Cerebellar nuclear complex (tissue), 1 donor: ENCODE measurements at regions not wholly inside any gene's neighbourhood (a gene's known extent, or its start where the extent isn't known, plus 50 kb on each side); places are given as distances from the start of the nearest gene placed in this dataset.
"Not testable (repeated sequence)": the region's sequence is repeated elsewhere in the genome, so short reads cannot be mapped to it uniquely, and the experiment has no call there.

ENCODE experiments used
- DNase-seq, 2 experiments: peaks; one replicate each; lab custom pipeline; 2025; lab: John Stamatoyannopoulos, UW

- no peak for DNase-seq
Measured at GRCh38 chr2:180540761-180541160, 439.6 kb upstream of the UBE2E3 start.

GRCh38 chr2:180539541-180539940 lies 440.9 kb upstream of the UBE2E3 start:
- no peak for DNase-seq

- DNase-seq = no peak
Measured at GRCh38 chr2:180535289-180535688, 445.1 kb upstream of the UBE2E3 start.

- not testable (repeated sequence) for DNase-seq
Measured at GRCh38 chr2:180531787-180532186, 448.6 kb upstream of the UBE2E3 start.

DNA sequence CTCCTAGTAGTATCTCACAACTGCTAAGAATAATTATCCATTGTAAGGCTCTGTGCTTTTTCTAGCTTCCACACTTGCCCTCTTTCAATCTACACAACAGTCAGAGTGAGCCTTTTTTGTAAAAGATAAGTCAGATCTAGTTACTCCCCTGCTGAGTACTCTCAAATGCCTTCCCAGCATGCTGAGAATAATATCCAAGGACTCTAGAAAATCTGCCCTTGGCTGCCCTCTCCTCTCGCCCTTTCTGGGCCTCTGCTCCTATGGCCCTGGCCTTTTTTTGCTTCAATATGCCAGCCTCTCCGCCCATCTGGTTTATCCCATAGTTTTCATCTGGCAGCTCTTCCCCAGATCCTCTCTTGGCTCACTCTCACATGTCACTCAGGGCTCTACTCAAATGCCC lies 455.9 kb upstream of the UBE2E3 start:
- no peak for DNase-seq

DNA sequence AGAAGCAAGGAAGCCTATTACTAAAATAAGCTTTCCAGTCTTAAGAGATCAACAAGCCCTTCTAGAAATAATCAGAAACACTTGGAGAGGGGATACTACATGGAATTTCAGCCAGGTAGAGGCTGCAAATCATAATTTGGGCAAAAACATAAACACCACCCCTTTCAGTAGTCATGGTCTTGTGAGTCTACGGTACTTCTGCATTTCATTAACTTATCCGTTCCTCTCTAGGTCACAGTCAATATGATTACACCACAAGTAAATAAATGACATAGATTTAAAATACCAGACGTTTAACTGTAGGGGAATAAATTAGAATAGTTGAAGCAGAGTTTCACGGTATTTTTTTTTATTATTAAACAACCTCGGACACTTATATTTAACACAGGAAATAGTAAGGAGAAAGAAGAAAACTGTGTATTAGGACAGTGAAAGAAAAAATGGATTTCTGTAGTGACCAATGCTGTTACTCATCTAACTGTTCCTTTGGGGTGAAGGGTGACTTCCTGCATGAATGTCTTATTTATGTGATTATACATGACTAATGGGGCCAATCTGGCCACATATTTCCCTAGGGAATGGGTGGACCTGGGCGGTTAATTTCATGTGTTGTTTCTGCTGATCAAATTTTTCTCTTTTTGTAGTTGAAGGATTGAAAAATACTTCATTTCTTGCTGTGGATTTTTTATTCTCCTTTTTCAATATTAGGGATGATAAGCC lies 456.6 kb upstream of the UBE2E3 start:
- DNase-seq = no peak

DNA sequence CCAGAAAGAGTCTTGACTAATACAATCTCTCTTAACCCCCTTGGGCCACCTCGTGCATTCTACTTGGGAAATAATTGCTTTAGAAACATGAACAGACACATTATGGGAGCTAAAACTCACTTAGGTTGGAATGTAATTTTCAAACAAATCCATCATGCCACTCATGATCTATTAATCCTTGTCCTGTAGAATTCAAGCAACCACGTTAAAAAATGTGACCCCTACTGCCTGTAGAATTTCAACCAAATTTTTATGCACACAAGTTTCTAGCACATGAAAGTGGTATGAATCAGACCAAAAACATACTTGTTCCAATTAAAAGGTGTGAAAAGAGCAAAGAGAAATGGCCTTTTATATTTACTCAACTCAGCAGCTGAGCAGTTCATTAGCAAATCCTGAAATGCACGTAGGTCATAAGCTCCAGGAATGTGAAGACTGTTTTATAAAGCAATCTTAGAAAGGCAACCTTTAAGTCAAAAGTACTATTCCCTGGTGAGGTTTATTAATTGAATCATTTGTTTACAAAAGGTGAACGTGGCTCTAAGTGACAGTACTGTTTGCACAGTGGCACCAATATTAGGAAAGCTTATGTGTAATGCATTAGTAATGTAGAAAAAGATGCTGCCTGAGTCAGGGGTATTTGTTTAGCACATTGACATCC lies 459.4 kb upstream of the UBE2E3 start:
- DNase-seq = no peak

DNA sequence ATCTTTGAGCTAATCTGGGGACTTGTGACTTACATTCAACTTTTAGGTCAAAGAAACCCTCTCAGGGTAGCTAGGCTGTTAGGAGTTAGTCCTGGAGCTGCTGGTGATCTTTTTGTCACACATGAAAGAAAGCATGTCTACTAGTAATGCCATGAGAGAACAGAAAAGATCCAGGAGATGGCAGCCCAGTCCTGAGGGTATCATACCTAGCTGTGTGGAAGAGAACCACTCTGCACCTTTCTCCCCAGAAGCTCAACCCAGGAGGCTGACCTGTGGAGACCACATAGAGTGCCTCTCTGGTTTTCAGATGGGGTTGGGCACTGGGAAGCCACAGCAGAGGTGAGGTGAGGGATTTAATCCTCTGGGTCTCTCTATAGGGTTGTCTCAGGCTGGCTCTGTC lies 460.2 kb upstream of the UBE2E3 start:
- DNase-seq = no peak

GRCh38 chr2:180519276-180519675 lies 461.1 kb upstream of the UBE2E3 start:
- DNase-seq = no peak

DNA sequence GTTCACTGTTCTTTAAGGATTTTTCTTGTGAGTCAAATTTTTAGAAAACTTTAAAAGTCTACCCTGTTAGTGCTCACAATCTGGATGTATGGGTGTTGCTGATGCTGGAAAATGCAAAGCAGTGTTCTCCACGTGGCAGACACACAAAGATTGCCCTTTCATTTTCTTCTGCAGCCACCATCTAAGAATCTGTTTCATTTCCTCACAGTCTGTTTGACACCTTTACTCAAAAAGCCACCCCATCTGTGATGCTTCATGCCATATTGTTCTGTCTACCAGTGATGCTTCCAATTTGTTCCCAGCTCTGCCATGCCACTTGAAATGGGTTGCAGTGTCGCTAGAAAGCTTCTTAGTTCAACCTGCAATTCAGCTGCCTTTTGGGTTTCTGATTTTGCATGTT lies 464.2 kb upstream of the UBE2E3 start:
- DNase-seq = no peak

GRCh38 chr2:180513389-180513788 lies 467.0 kb upstream of the UBE2E3 start:
- DNase-seq = no peak

DNA sequence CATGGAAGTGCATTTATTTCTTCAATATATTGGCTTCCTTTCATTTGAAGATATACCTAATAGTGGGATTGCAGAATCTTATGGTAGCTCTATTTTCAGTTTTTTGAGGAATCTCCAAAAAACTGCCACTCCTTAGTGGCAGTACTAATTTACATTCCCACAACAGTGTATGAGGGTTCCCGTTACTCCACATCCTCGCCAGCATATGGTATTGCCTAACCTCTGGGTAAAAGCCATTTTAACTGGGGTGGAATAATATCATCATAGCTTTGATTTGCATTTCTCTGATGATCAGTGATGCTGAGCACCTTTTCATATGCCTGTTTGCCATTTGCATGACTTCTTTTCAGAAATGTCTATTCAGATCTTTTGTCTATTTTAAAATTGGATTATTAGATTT lies 471.9 kb upstream of the UBE2E3 start:
- no peak for DNase-seq

DNA sequence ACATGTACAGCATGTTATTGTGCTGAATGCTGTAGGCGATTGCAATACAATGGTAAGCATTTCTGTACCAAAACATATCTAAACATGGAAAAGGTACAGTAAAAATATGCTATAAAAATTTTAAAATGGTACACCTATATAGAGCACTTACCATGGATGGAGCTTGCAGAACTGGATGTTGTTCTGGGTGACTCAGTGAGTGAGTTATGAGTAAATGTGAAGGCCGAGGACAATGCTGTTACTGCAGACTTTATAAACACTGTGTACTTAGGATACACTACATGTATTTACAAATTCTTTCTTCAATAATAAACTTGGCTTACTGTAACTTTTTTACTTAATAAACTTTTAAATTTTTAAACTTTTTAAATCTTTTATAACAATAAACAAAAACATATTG lies 473.4 kb upstream of the UBE2E3 start:
- no peak for DNase-seq

DNA sequence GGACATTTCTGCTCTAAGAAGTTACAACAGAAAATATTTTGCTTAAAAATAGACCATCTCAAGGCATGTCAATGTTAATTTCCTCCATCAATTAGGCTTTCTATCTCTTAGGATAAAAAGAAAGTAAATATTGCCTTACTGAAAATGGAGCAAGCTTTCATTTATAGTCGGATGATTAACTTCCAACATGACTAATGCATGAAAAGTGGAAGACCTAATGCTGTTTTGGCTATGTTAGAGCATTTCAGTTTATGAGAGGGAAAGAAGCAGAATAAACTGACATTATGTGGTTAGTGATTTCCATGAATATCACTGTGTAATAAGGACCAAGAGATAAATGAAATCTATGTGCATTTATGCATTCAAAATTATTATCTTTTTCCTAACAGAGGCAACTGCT lies 475.2 kb upstream of the UBE2E3 start:
- DNase-seq = no peak

DNA sequence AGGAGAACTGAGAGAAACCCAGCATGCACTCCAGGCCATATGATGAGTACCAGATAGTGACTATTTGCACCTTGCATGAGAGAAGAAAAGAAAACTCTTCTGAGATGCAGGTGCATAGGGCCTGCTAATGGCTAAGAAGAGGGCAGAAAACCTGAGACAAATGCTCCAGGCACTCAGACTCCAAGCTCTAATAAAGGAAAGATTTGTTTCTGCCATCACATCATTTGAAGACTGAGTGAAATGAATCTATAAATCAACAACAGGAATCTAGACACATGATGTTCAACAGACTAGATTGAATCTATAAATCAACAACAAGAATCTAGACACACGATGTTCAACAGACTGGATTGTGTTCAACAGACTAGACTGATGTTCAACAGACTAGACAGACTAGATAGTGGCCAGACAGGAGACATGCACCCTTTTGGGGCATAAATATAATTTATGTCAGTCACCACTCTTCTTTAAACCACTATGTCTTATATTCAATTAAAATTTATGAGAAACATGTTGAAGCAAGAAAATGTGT lies 482.7 kb upstream of the UBE2E3 start:
- DNase-seq = no peak

GRCh38 chr2:180495606-180496005 lies 484.8 kb upstream of the UBE2E3 start:
- DNase-seq = no peak

- no peak for DNase-seq
Measured at GRCh38 chr2:180494286-180494685, 486.1 kb upstream of the UBE2E3 start.

- DNase-seq = no peak
Measured at GRCh38 chr2:180482696-180483095, 475.6 kb upstream of the CWC22 start.

DNA sequence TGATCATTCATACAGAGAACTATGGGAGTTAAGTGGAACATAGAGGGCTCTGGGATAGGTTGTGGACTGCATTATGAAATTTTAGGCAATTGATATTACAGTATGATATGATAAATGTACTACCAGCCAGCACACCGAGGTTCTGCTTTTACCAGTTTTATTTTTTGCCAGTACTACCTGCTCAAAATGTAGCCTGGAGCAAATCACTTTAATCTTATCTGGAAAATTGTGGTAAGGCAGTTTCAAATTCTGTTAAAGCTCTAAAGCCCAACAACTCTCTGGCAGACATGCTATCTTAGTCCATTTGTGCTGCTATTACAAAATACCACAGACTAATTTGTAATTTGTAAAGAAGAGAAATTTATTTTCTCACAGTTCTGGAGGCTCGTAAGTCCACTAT lies 474.9 kb upstream of the CWC22 start:
- no peak for DNase-seq

DNA sequence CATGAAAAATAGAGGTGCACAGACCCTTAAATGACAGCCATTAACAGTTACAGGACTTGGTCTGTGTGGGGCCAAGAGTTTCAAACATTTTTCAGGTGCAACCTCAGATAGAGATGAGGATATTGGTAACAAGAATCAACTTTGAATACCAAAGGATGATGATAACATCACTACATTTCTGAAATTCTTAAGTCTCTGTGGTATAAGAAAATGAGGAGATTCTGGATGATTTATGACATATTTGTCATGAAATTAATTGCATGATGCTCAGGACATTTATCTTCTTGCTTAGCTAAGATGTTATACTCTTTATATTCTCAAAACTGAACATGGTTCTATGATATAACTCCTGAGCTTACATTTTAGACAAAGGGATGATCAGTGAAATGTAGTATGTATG lies 471.8 kb upstream of the CWC22 start:
- DNase-seq = no peak

GRCh38 chr2:180474716-180475115 lies 467.6 kb upstream of the CWC22 start:
- DNase-seq = no peak

- DNase-seq = no peak
Measured at GRCh38 chr2:180473456-180473855, 466.4 kb upstream of the CWC22 start.

DNA sequence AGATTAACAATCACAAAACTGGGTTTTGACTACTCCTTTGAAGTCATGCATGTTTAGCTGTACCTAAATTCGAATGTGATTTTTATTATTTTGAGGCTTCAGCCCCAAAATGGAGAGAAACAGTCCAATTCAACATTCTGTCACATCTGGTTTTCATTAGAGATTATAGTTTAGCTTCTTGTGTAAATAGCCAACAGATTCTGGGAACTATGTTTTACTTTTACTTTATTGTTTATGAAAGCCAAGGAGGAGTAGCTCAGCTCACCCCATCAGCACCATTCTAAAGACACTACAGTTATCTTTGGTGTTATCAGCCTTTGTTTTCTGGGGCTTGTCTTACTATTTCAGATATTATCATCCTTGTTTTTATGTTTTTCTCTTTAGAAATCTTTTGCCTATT lies 465.0 kb upstream of the CWC22 start:
- no peak for DNase-seq

DNA sequence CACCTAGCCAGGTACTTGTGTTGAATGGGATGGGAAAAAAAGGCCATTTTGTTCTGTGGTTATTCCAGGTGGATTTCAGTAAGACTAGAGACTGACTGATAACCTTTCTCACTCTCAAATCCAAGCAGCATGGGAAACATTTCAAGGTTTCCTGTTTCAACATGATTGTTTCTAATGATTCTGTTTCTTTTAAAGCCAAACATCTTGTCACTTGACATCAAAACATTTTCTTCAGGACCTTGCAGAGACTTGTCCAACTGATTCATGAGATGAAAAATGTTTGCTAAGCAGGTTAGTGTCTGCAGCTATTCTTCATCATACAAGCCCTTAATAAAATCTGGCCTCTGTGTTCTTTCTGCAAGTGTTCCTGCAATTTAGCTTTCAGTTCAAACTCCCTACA lies 456.5 kb upstream of the CWC22 start:
- no peak for DNase-seq
